AG04450 (cell line): ENCODE measurements at regions not wholly inside any gene's neighbourhood (a gene's known extent, or its start where the extent isn't known, plus 50 kb on each side); places are given as distances from the start of the nearest gene placed in this dataset.

ENCODE experiments used
- CTCF ChIA-PET: fragments of 300-600, 350-600 bp; formaldehyde crosslinking; extraction: SDS; loops from one replicate; lab custom pipeline; 2022; ENCODE audit warnings: antibody characterized with exemption, inconsistent platforms; lab: Charles Lee
- POLR2A ChIA-PET: fragments of 350-600 bp; formaldehyde crosslinking; extraction: SDS; loops from one replicate; lab custom pipeline; 2021; ENCODE audit warnings: antibody characterized with exemption, inconsistent platforms; lab: Yijun Ruan, JAX
- DNase-seq: peaks from one replicate; pipeline ENCODE4 v3.0.0-alpha.2; 2011; ENCODE audit warnings: low read depth, low spot score
- H3K27ac ChIP-seq: one replicate; pipeline ENCODE4 v1.5.1; 2012; ENCODE audit warnings: low read depth, low read length, control low read depth
- H3K27me3 ChIP-seq: one replicate; pipeline ENCODE4 v1.6.0; 2012; ENCODE audit warnings: low read length; ENCODE audit not compliant: control insufficient read depth, insufficient read depth
- H3K4me3 ChIP-seq: 2 replicates; pipeline ENCODE4 v1.5.1; 2011; ENCODE audit warnings: mild to moderate bottlenecking, low read depth, low read length, control low read depth
- H3K9me3 ChIP-seq: 2 replicates; pipeline ENCODE4 v1.5.1; 2012; ENCODE audit warnings: low read length; ENCODE audit not compliant: control insufficient read depth, insufficient read depth
- CTCF ChIP-seq: IDR thresholded peaks from 2 replicates; pipeline ENCODE4 v1.5.1; 2011; ENCODE audit warnings: low read depth, low read length, control low read depth, inconsistent platforms

GRCh38 chr18:70430501-70431173 is 141.8 kb downstream of the SOCS6 start:
- H3K27ac ChIP-seq: peak overlapping the region; percentile 39
- no peak for TF ChIP-seq CTCF
- no peak for DNase-seq
- no peaks in the 10 kb centered on the region for H3K27me3 ChIP-seq
- no peak overlapping the region for H3K4me3 ChIP-seq
- H3K9me3 ChIP-seq: peaks cover 5% of the 10 kb centered on the region; the same call in 1 of the 2 replicates
- ChIA-PET POLR2A (interaction anchor here (0.7 to 0.8 kb wide), 2 partner anchors 9 to 298 kb away, joined by 3 to 8 read pairs; no protein-coding TSS in a partner anchor), CTCF (interaction anchor here (0.9 to 7.5 kb wide), 3 partner anchors 20 to 237 kb away, joined by 3 to 302 read pairs (median 4); no protein-coding TSS in a partner anchor)

DNA sequence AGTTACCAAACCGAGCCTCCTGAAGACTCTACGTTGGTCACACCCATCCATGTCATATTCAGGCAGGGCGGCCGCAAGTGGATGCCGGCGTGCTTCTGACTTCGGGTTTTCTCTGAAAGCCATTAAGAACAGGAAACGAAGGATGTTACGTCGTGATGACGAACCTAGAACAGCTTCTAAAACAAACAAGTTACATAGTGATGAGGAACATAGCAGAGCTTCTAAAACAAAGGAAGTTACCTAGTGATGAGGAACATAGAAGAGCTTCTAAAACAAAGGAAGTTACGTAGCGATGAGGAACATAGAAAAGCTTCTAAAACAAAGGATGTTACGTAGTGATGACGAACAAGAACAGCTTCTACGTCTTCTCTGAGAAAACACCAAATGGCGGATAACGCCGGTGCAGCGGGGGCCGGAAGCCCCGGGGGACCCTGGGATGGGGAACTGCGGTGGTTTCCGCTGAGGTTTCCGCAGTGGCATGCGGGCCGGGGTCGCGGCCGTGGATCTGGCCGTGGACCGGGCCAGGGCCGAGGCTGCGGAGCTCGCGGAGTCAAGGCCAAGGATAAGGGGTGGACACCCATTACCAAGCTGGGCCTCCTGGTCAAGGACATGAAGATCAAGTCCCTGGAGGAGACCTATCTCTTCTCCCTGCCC is 141.1 kb downstream of the SOCS6 start:
- POLR2A ChIA-PET: interaction anchor here (0.8 kb wide), 1 partner anchor 297 kb away, joined by 3 read pairs; no protein-coding TSS in a partner anchor
- CTCF ChIA-PET: interaction anchor here (0.9 to 7.5 kb wide), 3 partner anchors 21 to 236 kb away, joined by 3 to 302 read pairs (median 4); no protein-coding TSS in a partner anchor
- no peak overlapping the region for H3K27ac ChIP-seq
- no peak for TF ChIP-seq CTCF
- peaks cover 5% of the 10 kb centered on the region; the same call in 1 of the 2 replicates for H3K9me3 ChIP-seq
- H3K4me3 ChIP-seq: no peak overlapping the region
- DNase-seq: no peak
- H3K27me3 ChIP-seq: no peaks in the 10 kb centered on the region

DNA sequence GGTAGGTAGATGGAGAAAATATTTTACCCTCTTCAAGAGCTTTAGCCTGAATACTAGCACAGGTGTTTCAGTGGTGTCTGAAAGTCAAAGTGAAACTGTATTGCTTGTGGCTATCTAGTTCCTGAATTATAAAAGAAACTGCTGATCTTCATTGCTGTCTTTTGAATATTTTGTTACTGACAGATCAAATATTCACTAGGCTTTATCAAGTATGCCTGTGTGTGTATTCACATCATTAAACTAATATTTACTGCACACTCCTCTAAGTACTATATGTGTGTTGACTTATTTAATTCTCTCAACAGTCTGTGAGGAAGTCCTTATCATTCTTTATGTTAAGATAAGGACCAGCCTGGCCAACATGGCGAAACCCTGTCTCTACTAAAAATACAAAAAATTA is 139.6 kb downstream of the SOCS6 start:
- CTCF ChIA-PET: interaction anchor here (0.6 to 1.2 kb wide), 2 partner anchors 22 to 27 kb away, joined by 3 to 4 read pairs; no protein-coding TSS in a partner anchor
- H3K27ac ChIP-seq: no peak overlapping the region
- TF ChIP-seq CTCF: no peak
- DNase-seq: no peak
- POLR2A ChIA-PET: interaction anchor here (0.6 kb wide), 1 partner anchor 18 kb away, joined by 3 read pairs; no protein-coding TSS in a partner anchor
- H3K4me3 ChIP-seq: no peak overlapping the region
- H3K9me3 ChIP-seq: peaks cover 5% of the 10 kb centered on the region; the same call in 1 of the 2 replicates
- H3K27me3 ChIP-seq: no peaks in the 10 kb centered on the region

GRCh38 chr18:70426818-70427217 is 138.0 kb downstream of the SOCS6 start:
- no peak overlapping the region for H3K4me3 ChIP-seq
- POLR2A ChIA-PET: no interaction called here
- TF ChIP-seq CTCF: no peak
- H3K27me3 ChIP-seq: no peaks in the 10 kb centered on the region
- H3K9me3 ChIP-seq: peaks cover 5% of the 10 kb centered on the region; the same call in 1 of the 2 replicates
- H3K27ac ChIP-seq: no peak overlapping the region
- CTCF ChIA-PET: interaction anchor here (0.8 kb wide), 1 partner anchor 231 kb away, joined by 3 read pairs; no protein-coding TSS in a partner anchor
- DNase-seq: no peak

- ChIA-PET POLR2A (no interaction called here), CTCF (interaction anchor here (1.0 to 5.9 kb wide), 3 partner anchors 9 to 229 kb away, joined by 4 to 38 read pairs (median 7); no protein-coding TSS in a partner anchor)
- no peak for TF ChIP-seq CTCF
- H3K9me3 ChIP-seq: peaks cover 3% of the 10 kb centered on the region; the same call in 1 of the 2 replicates
- H3K27me3 ChIP-seq: no peaks in the 10 kb centered on the region
- no peak overlapping the region for H3K27ac ChIP-seq
- no peak overlapping the region for H3K4me3 ChIP-seq
- no peak for DNase-seq
These were observed 136.4 kb downstream of the SOCS6 start for GRCh38 chr18:70425236-70425635.
